LNCAP (cell line): ENCODE measurements at regions not wholly inside any gene's neighbourhood (a gene's known extent, or its start where the extent isn't known, plus 50 kb on each side); places are given as distances from the start of the nearest gene placed in this dataset.

Source experiments
- TF ChIP-seq, protein P1 (sequence below): fragments of 450-650 bp; IDR thresholded peaks from 2 replicates; pipeline ENCODE4 v1.5.1; 2017; ENCODE audit warnings: mild to moderate bottlenecking

DNA sequence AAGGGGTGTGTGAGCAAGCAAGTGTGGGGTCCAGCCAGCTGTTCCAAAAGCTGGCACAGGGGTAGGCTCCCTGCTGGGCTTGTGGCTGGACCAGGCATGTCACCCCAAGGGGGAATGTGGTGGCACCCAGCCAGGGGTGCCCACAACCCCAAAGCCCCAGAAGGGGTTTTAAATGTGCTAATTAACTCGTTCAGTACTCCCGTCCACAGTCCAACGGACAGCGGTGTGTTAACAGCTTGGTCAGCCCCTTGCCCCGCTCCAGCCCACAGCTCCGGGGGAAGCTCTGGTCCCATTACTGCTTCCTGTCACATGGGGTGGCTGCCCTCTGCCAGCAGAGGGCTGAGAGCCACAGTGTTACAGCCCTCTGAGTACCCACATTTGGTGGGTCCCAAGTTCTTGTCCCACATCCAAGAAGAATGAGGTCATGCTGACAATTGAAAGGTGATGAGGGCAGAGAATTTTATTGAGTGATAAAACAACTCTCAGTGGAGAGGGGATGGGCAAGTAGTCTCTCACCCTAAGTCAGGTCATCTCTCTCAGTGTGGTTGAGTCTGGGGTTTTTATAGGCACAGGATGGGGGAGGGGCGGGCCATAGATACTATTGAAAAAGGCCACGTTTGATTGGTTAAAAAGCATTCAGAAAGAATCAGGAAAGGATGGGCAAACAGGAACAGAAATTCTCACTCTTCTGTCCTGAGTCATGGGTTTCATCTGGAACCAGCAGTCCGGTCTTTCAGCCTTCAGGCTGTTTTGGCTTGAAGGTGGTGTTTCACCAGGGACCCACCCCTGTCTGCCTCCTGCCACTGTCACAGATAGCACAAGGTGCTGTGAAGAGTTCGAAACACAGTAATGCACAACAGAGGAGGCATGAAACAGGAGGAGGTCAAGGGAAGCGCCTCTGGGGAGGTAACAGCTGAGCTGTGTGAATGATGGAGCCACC, 238.5 kb downstream of the NFATC2 start:
- TF ChIP-seq, protein P1, sequence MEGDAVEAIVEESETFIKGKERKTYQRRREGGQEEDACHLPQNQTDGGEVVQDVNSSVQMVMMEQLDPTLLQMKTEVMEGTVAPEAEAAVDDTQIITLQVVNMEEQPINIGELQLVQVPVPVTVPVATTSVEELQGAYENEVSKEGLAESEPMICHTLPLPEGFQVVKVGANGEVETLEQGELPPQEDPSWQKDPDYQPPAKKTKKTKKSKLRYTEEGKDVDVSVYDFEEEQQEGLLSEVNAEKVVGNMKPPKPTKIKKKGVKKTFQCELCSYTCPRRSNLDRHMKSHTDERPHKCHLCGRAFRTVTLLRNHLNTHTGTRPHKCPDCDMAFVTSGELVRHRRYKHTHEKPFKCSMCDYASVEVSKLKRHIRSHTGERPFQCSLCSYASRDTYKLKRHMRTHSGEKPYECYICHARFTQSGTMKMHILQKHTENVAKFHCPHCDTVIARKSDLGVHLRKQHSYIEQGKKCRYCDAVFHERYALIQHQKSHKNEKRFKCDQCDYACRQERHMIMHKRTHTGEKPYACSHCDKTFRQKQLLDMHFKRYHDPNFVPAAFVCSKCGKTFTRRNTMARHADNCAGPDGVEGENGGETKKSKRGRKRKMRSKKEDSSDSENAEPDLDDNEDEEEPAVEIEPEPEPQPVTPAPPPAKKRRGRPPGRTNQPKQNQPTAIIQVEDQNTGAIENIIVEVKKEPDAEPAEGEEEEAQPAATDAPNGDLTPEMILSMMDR, result no peak

DNA sequence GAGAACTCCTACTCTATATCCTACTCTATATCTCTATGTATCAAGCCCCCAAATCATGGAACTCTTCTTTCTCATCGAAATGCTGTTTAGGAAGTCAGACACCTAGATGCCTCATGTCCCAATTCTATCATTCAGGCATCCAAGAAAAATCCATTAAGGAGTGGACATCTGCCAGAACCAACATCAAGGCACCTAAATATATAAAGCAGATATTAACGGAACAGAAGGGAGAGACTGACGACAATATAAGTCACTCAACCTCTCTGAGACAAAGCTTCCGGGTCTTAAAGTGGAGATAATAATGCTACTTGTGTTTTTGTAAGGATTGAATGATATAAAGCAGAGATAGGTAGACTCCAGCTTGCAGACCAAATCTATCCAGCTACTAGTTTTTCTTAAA, 241.5 kb downstream of the NFATC2 start:
- TF ChIP-seq, protein P1, result no peak

DNA sequence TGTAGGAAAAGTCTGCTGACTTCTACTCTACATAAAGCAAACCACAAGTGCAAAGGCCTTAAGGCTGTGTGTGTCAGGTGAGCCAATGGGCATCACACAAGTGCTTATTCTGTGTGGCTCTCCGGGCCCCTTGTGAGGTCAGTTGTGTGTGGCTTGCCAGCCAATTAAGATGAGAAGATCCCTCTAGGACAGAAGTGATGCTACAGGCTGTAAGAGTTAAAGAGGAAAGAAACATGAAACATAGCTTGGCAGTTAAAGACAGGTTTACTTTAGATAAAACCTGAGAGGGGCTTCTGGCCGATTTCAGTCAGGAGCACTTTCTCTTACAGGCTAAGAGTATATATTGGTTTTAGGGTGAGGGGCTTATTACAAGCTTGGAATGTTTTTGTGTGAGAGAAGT, 242.4 kb downstream of the NFATC2 start:
- TF ChIP-seq, protein P1, result no peak

DNA sequence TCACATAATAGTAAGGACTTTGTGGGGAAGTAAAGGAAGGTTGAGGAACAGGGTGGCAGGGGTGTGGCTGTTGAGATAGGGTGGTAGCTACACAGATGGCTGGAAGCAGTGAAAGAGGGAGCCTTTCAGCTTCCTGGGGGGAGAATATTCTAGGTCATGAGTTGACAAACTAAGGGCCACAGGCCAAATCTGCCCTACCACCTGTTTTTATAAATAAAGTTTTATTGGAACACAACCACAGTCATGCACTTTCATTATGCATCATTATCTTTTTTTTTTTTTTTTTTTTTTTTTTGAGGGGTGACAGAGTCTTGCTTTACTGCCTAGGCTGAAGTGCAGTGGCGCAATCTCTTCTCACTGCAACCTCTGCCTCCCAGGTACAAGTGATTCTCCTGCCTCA, 243.1 kb downstream of the NFATC2 start:
- TF ChIP-seq, protein P1, result no peak

DNA sequence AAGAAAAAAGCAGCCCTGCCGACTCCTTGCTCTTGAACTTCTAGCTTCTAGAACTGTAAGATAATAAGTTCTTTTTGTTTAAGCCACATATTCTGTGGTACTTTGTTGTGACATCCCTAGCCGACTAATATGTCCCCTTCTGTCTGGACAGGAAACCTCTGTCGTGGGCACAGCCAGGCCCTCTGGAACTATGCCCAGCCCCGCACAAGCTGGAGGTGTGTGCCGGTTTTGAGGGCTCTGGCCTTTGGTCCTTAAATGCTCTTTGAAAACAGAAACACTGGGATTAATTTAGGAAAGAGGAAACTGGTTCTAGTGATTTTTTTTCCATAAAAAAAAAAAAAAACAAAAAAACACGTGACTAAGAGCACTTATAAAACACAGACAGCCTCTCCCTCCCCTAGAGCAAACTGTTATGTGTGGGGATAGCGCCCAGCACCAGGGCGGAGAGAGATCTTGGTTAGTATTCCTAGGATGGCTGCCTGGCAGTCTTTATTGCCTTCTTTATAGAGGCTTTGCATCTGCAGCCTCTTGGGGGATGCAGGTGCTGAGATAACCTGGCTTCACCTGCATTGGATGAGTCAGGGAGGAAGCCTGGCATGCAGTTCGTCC, 244.3 kb downstream of the NFATC2 start:
- TF ChIP-seq, protein P1, result no peak

DNA sequence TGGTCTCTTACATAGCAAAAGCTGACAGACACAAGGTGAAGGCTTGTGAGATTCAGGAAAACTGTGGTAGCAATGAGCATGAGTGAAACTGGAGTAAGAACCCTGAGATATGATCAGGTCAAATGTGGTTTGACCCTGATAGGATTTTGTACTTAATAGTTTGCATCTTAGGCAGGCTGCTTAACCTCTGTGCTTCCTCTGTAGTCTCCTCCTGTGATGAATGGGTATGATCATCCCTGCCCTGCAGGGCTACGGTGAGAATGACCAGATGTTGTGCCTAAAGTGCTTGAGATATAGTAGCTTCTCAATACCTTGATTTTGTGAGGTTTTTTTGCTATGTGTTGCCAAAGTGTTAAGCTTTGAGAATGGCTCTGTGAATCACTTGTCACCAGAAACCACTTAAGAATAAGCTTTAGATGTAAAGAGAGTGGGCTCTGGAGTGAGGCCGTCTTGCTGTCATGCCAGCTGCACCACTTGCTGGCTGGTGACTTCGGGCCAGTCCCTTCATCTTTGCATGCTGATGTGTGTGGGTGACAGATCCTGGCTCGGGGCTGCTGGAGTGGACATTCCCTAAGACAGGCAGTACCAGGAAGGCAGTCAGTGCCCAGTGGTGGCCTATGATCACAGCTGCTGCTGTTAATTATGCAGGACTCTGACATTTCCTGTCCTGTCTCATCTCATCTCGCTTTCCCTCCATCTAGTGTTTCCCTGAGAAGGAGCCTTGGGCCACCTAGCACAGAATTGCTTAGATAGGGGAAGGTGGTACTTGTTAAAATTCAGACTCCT, 254.7 kb downstream of the NFATC2 start:
- TF ChIP-seq, protein P1, result no peak

DNA sequence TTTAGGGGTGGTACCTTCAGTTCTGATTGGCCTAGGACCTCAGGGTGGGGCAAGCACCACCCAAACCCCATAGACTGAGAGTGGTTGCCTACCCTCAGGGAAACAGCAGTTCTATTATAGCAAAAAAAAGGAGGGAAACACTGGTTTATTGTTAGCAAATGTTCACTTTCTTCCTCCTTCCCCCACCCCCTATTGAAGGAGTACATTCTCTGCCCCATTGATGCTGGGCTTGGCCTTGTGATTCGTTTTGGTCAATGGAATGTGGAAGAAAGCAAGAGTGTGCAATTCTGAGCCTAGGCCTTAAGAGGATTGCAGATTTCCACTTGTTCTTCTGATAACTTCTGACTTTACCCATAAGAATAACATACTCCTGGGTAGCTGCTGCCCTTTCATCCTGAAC, 255.8 kb downstream of the NFATC2 start:
- TF ChIP-seq, protein P1, result no peak
